WTC11 (cell line): ENCODE measurements at regions not wholly inside any gene's neighbourhood (a gene's known extent, or its start where the extent isn't known, plus 50 kb on each side); places are given as distances from the start of the nearest gene placed in this dataset.

ENCODE experiments used
- ATF6 ChIP-seq: sonication (generic); formaldehyde crosslinking; IDR thresholded peaks from 2 replicates; pipeline ENCODE4 v1.8.1; 2023; ENCODE audit warnings: mild to moderate bottlenecking, missing genetic modification reagents
- CTCF ChIP-seq: fragments of 200-600 bp; IDR thresholded peaks from 2 replicates; pipeline ENCODE4 v1.8.0; 2022; ENCODE audit warnings: antibody characterized with exemption
- HMGXB4 ChIP-seq: sonication (generic); formaldehyde crosslinking; IDR thresholded peaks from 2 replicates; pipeline ENCODE4 v1.8.1; 2023; ENCODE audit warnings: mild to moderate bottlenecking, moderate library complexity, missing genetic modification reagents
- NR2C2 ChIP-seq: sonication (generic); formaldehyde crosslinking; IDR thresholded peaks from 2 replicates; pipeline ENCODE4 v1.8.0; 2022; ENCODE audit warnings: mild to moderate bottlenecking, missing genetic modification reagents
- TP53 ChIP-seq: sonication (generic); formaldehyde crosslinking; IDR thresholded peaks from 2 replicates; pipeline ENCODE4 v1.8.1; 2023; ENCODE audit warnings: mild to moderate bottlenecking, missing genetic modification reagents
- ZNF512 ChIP-seq: sonication (generic); formaldehyde crosslinking; IDR thresholded peaks from 2 replicates; pipeline ENCODE4 v1.8.1; 2022; ENCODE audit warnings: missing genetic modification reagents, borderline replicate concordance

GRCh38 chr13:81207636-81208035 is 866.7 kb upstream of the SPRY2 start:
- no peak for TF ChIP-seq CTCF
- TF ChIP-seq ZNF512 (CRISPR knock-in tag): no peak
- TF ChIP-seq NR2C2 (CRISPR knock-in tag): no peak
- TF ChIP-seq TP53: no peak
- no peak for TF ChIP-seq ATF6 (CRISPR knock-in tag)
- TF ChIP-seq HMGXB4 (CRISPR knock-in tag): no peak
